Ovary (tissue), 7 donors: ENCODE measurements at regions not wholly inside any gene's neighbourhood (a gene's known extent, or its start where the extent isn't known, plus 50 kb on each side); places are given as distances from the start of the nearest gene placed in this dataset.

ENCODE experiments used
- DNase-seq, 5 donors: peaks; one replicate each; pipeline ENCODE4 v3.0.0-alpha.2; 2019 to 2020
- H3K27ac ChIP-seq, 2 donors: fragments of 200-600 bp; one replicate each; pipeline versions ENCODE4 v1.5.1 to v1.8.0; 2019 to 2022
- H3K27me3 ChIP-seq: fragments of 200-600 bp; one replicate; pipeline ENCODE4 v1.8.0; 2022
- H3K36me3 ChIP-seq: fragments of 200-600 bp; sonication (generic); one replicate; pipeline ENCODE4 v1.5.1; 2019
- H3K4me1 ChIP-seq: one replicate; pipeline ENCODE4 v1.8.1; 2013; ENCODE audit warnings: mild to moderate bottlenecking, moderate library complexity; ENCODE audit not compliant: insufficient read depth
- H3K4me3 ChIP-seq: fragments of 200-600 bp; sonication (generic); one replicate; pipeline ENCODE4 v1.5.1; 2017
- H3K9me3 ChIP-seq, 2 donors: fragments of 200-600 bp in 1 of 2; sonication (generic) in 1 of 2; one replicate each; pipeline versions ENCODE4 v1.5.1 to v1.8.1; 2013 to 2019; ENCODE audit warnings: mild to moderate bottlenecking in 1 of 2, moderate library complexity in 1 of 2
- EP300 ChIP-seq: sonication (generic); formaldehyde crosslinking; IDR thresholded peaks from one replicate; pipeline ENCODE4 v1.6.1; 2017; ENCODE audit warnings: antibody characterized with exemption
- POLR2A ChIP-seq: fragments of 450-650 bp; IDR thresholded peaks from one replicate; pipeline ENCODE4 v1.6.1; 2017; ENCODE audit warnings: antibody characterized with exemption, mild to moderate bottlenecking, moderate library complexity
- WGBS, 3 donors: extraction: QIAGEN DNeasy Blood & Tissue Kit in 1 of 3; methylation state at CpG; one replicate each; pipeline versions ENCODE4 v1.1.5 to v1.1.7; 2013 to 2017; 5-methylcytosine and 5-hydroxymethylcytosine counted together
- intact Hi-C, 4 donors: fragments of 100-400 bp; cut with DNase I; formaldehyde crosslinking; loops; one replicate each; pipeline versions ENCODE4 v1.11.0 to v1.15.1; 2022 to 2023
- TF ChIP-seq, protein P1 (sequence below), 3 donors: fragments of 450-650 bp in 2 of 3; fragments of 200-600 bp in 1 of 3; IDR thresholded peaks; one replicate each; pipeline versions ENCODE4 v1.5.1 to v1.8.0; 2016 to 2022; ENCODE audit warnings: antibody characterized with exemption in 3 of 3, mild to moderate bottlenecking in 1 of 3
- donor health status: DM: no; HTN: no; CAD: no; lungs with moderate emphysema.
- donor health status: DM: no; HTN: no; CAD: no.
- donor health status: Bipolar disorder and iron deficiency.
- donor health status: DM: no; HTN: no; CAD: no.
- donor health status: DM: yes; HTN: yes; CAD: no.

DNA sequence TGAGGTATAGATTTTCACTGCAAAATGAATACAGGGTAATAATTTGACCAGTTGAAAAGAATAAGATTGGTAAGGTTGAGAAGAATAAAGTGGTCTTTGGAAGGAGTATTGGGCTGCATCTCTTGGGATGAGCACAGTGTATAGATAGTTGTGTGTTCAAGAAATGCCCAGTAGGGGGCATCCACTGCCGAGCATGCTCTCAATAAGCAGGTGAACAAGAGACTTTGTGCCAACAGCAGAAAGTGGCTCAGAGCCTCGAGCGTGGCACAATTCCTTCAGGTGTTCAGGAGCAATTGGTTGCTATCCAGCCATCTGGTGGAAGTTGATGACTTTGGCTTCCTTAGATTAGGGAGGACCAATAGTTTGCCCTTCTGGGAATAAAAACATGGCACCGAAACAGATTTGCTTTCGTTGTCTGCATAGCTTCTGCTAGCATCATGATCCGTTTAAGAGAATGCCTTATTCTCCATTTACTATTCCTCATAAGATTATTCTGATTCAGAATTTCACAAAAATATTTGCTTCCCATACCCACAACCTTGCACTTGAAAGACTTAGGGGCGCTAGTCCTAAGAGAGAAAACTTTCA lies 258.1 kb upstream of the NEIL3 start:
- TF ChIP-seq, protein P1, sequence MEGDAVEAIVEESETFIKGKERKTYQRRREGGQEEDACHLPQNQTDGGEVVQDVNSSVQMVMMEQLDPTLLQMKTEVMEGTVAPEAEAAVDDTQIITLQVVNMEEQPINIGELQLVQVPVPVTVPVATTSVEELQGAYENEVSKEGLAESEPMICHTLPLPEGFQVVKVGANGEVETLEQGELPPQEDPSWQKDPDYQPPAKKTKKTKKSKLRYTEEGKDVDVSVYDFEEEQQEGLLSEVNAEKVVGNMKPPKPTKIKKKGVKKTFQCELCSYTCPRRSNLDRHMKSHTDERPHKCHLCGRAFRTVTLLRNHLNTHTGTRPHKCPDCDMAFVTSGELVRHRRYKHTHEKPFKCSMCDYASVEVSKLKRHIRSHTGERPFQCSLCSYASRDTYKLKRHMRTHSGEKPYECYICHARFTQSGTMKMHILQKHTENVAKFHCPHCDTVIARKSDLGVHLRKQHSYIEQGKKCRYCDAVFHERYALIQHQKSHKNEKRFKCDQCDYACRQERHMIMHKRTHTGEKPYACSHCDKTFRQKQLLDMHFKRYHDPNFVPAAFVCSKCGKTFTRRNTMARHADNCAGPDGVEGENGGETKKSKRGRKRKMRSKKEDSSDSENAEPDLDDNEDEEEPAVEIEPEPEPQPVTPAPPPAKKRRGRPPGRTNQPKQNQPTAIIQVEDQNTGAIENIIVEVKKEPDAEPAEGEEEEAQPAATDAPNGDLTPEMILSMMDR (IDR thresholded peaks at IDR 0.05), result no peak
- no peak for TF ChIP-seq EP300
- no peak for TF ChIP-seq POLR2A
- H3K36me3 ChIP-seq, result no peaks in the 10 kb centered on the region
- no peak for DNase-seq
- H3K4me3 ChIP-seq, result no peak overlapping the region
- 76 to 83% (median 83%) methylated on average over 7 of the region's 7 CpGs for WGBS, 3 donors
- H3K27me3 ChIP-seq, result no peaks in the 10 kb centered on the region
- intact Hi-C loops, result loop anchor here in 1 of 4 donors (10.0 kb wide), 1 partner anchor 677 kb away; no protein-coding TSS in a partner anchor
- H3K4me1 ChIP-seq, result peaks cover 3% of the 10 kb centered on the region
- no peak overlapping the region for H3K27ac ChIP-seq
- H3K9me3 ChIP-seq, result no peaks in the 10 kb centered on the region

DNA sequence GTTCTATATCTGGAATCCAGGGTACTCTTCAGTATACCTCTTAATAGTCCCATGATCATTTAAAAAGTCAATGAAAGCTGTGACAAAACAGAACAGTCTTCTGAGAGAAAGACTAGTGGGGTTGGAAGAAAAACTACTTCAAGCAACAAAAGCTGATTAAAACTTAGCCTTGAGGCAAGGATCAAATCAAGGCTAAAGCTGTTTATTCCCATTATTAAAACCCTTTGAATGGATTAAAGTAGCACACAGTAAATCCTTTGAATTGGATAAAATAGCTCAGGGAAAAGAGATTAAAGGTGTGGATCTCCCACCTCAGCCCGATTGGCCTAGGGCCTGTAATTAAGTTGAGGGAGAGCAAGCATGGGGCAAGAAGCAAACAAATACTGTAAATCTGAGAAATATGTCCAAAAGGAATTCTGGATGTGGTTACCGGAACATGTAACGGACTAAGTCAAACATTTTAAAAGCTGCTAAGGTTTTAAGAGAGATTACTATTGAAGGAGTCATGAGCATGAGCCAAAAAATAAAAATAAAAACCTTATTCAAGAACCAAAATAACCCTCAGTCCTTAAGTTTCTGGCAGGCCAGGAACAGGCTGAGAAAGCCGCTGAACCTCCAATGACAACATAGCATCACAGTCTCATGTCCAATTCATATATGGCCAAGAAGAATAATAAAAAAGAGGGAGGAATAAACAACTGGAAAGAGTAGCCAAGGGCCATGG lies 257.3 kb upstream of the NEIL3 start:
- Histone ChIP-seq H3K4me3 (no peak overlapping the region), H3K27me3 (no peaks in the 10 kb centered on the region), H3K4me1 (peaks cover 1% of the 10 kb centered on the region), H3K27ac (no peak overlapping the region), H3K36me3 (no peaks in the 10 kb centered on the region), H3K9me3 (no peaks in the 10 kb centered on the region)
- 27 to 53% (median 31%) methylated on average over 4 of the region's 4 CpGs for WGBS, 3 donors
- intact Hi-C loops, result loop anchor here in 1 of 4 donors (10.0 kb wide), 1 partner anchor 678 kb away; no protein-coding TSS in a partner anchor
- DNase-seq, result no peak
- no peak for TF ChIP-seq POLR2A
- TF ChIP-seq, protein P1 (IDR thresholded peaks at IDR 0.05), result no peak

DNA sequence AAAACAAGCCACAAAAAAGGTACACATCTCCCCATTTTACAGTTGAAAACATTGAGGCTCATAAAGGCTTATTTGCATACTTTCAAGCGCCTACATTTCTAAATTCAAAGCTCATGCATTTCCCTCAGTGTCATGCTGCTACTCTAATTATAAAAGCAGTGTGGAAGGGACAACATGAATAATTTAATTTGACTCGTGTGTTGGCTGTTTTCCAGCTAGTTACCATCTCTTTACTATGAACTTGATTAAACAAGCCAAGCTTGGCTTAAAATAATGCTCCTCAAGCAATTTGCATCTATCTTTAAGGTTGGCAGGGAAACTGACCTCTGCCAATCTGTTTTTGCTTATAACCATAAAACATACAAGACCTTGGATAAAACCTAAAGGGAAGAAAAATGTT lies 252.5 kb upstream of the NEIL3 start:
- no peak for DNase-seq
- Histone ChIP-seq H3K4me1 (no peaks in the 10 kb centered on the region), H3K27ac (no peak overlapping the region), H3K4me3 (no peak overlapping the region), H3K36me3 (no peaks in the 10 kb centered on the region), H3K27me3 (no peaks in the 10 kb centered on the region), H3K9me3 (no peaks in the 10 kb centered on the region)
- intact Hi-C loops, result loop anchor here in 1 of 4 donors (10.0 kb wide), 1 partner anchor 682 kb away; no protein-coding TSS in a partner anchor
- WGBS, 3 donors, result 63 to 82% (median 79%) methylated on average over 2 of the region's 2 CpGs
- TF ChIP-seq POLR2A (no peak), EP300 (no peak)
- TF ChIP-seq, protein P1 (IDR thresholded peaks at IDR 0.05), result no peak

GRCh38 chr4:177064116-177064515 lies 245.6 kb upstream of the NEIL3 start:
- Histone ChIP-seq H3K4me3 (no peak overlapping the region), H3K9me3 (no peaks in the 10 kb centered on the region), H3K4me1 (no peaks in the 10 kb centered on the region), H3K27me3 (no peaks in the 10 kb centered on the region), H3K36me3 (no peaks in the 10 kb centered on the region), H3K27ac (no peak overlapping the region)
- TF ChIP-seq EP300 (no peak), POLR2A (no peak)
- TF ChIP-seq, protein P1 (IDR thresholded peaks at IDR 0.05), result no peak
- DNase-seq, result no peak
- WGBS, 3 donors, result 83 to 86% (median 84%) methylated on average over 2 of the region's 2 CpGs
- intact Hi-C loops, result no loop called here
